H1 (cell line): ENCODE measurements at regions not wholly inside any gene's neighbourhood (a gene's known extent, or its start where the extent isn't known, plus 50 kb on each side); places are given as distances from the start of the nearest gene placed in this dataset.

Source experiments
- CTCF ChIA-PET: fragments of 300-600 bp; sonication (Branson Sonifier 250); formaldehyde crosslinking; loops from one replicate; lab custom pipeline; 2021; ENCODE audit not compliant: partially characterized antibody; lab: Charles Lee
- POLR2A ChIA-PET: fragments of 300-600 bp; sonication (Branson Sonifier 250); formaldehyde crosslinking; loops from one replicate; lab custom pipeline; 2021; ENCODE audit warnings: inconsistent platforms; ENCODE audit not compliant: partially characterized antibody; lab: Charles Lee
- DNase-seq, 2 experiments: peaks; one replicate each; pipeline versions ENCODE4 v3.0.0 to v3.0.0-alpha.2; 2010 to 2022; ENCODE audit warnings: low spot score in 2 of 2, low read depth in 1 of 2, mixed read lengths in 1 of 2
- FAIRE-seq: peaks from 2 replicates; lab custom pipeline; 2011; peaks lifted over from hg19 to GRCh38; lab: Jason Lieb, UNC
- H2AFZ ChIP-seq: 2 replicates; pipeline ENCODE4 v1.8.1; 2012; ENCODE audit warnings: low read length, inconsistent platforms
- H2AK5ac ChIP-seq: 2 replicates; pipeline ENCODE4 v1.6.1; 2013; ENCODE audit warnings: low read depth, low read length
- H2BK120ac ChIP-seq: replicated peaks from 2 replicates; pipeline ENCODE3; 2013; ENCODE audit warnings: low read depth, low read length, inconsistent platforms
- H2BK12ac ChIP-seq: 2 replicates; pipeline ENCODE4 v1.6.1; 2013; ENCODE audit warnings: low read depth, low read length
- H2BK15ac ChIP-seq: 2 replicates; pipeline ENCODE4 v1.6.1; 2013; ENCODE audit warnings: low read length
- H2BK20ac ChIP-seq: 2 replicates; pipeline ENCODE4 v1.6.1; 2013; ENCODE audit warnings: low read length
- H2BK5ac ChIP-seq: 2 replicates; pipeline ENCODE4 v1.6.1; 2013; ENCODE audit warnings: low read depth, low read length
- H3K14ac ChIP-seq: 2 replicates; pipeline ENCODE4 v1.6.1; 2013; ENCODE audit warnings: inconsistent platforms; ENCODE audit not compliant: insufficient read length
- H3K18ac ChIP-seq: 2 replicates; pipeline ENCODE4 v1.6.1; 2013; ENCODE audit warnings: low read length; ENCODE audit errors: extremely low read depth
- H3K23ac ChIP-seq: 2 replicates; pipeline ENCODE4 v1.6.1; 2013; ENCODE audit warnings: inconsistent platforms; ENCODE audit not compliant: insufficient read length
- H3K23me2 ChIP-seq: 2 replicates; pipeline ENCODE4 v1.6.1; 2013; ENCODE audit warnings: low read depth, low read length
- H3K27ac ChIP-seq: 2 replicates; pipeline ENCODE4 v1.6.1; 2011; ENCODE audit warnings: low read depth, low read length, inconsistent platforms
- H3K27me3 ChIP-seq, 4 experiments: replicated peaks in 1 of 4; 1 replicate in 1 of 4; 2 replicates in 3 of 4; pipeline versions ENCODE4 v1.6.1 to v1.8.1; 2011 to 2013; ENCODE audit warnings: low read length in 3 of 4, mild to moderate bottlenecking in 3 of 4, inconsistent platforms in 2 of 4, mixed read lengths in 2 of 4, moderate library complexity in 1 of 4; ENCODE audit not compliant: control insufficient read depth in 3 of 4, insufficient read depth in 3 of 4; ENCODE audit errors: extremely low read depth in 1 of 4
- H3K36me3 ChIP-seq, 4 experiments: 2 replicates each; pipeline versions ENCODE4 v1.6.1 to v1.8.1; 2011 to 2013; ENCODE audit warnings: mild to moderate bottlenecking in 4 of 4, low read length in 3 of 4, moderate library complexity in 2 of 4, control low read depth in 1 of 4, inconsistent platforms in 1 of 4; ENCODE audit not compliant: insufficient read depth in 4 of 4, control insufficient read depth in 2 of 4
- H3K4ac ChIP-seq: replicated peaks from 2 replicates; pipeline ENCODE3; 2013; ENCODE audit warnings: low read length, low read depth, mixed read lengths, inconsistent platforms; ENCODE audit not compliant: insufficient read length
- H3K4me1 ChIP-seq, 4 experiments: replicated peaks in 1 of 4; 1 replicate in 1 of 4; 2 replicates in 3 of 4; pipeline versions ENCODE4 v1.6.1 to v1.8.1; 2011 to 2013; ENCODE audit warnings: low read length in 3 of 4, inconsistent platforms in 2 of 4, mixed read lengths in 1 of 4; ENCODE audit not compliant: insufficient read depth in 4 of 4, control insufficient read depth in 3 of 4
- H3K4me2 ChIP-seq, 2 experiments: 2 replicates each; pipeline versions ENCODE4 v1.6.1 to v1.8.1; 2011 to 2013; ENCODE audit warnings: low read depth in 2 of 2, low read length in 2 of 2, control low read depth in 1 of 2, inconsistent platforms in 1 of 2, mild to moderate bottlenecking in 1 of 2; ENCODE audit not compliant: insufficient read depth in 1 of 2
- H3K4me3 ChIP-seq, 4 experiments: fragments of 200-600, 300-600 bp in 1 of 4; sonication (generic), shearing (Covaris generic), sonication (Bioruptor Twin) in 1 of 4; 2 replicates each; pipeline versions ENCODE4 v1.5.1 to v1.8.1; 2011 to 2016; ENCODE audit warnings: low read length in 4 of 4, low read depth in 3 of 4, control low read depth in 2 of 4, inconsistent platforms in 2 of 4, mild to moderate bottlenecking in 2 of 4, mixed read lengths in 1 of 4, moderate library complexity in 1 of 4; ENCODE audit not compliant: insufficient read depth in 2 of 4; ENCODE audit errors: extremely low read depth in 1 of 4
- H3K56ac ChIP-seq: replicated peaks from 2 replicates; pipeline ENCODE3; 2013; ENCODE audit warnings: low read depth, mild to moderate bottlenecking, mixed read lengths, low read length, inconsistent platforms; ENCODE audit not compliant: insufficient read length
- H3K79me1 ChIP-seq: 2 replicates; pipeline ENCODE4 v1.6.1; 2013; ENCODE audit warnings: low read depth, low read length, control low read depth
- H3K79me2 ChIP-seq, 2 experiments: 2 replicates each; pipeline versions ENCODE4 v1.6.1 to v1.8.1; 2012 to 2013; ENCODE audit warnings: low read length in 2 of 2, mild to moderate bottlenecking in 2 of 2, inconsistent platforms in 1 of 2; ENCODE audit not compliant: insufficient read depth in 2 of 2, control insufficient read depth in 1 of 2
- H3K9ac ChIP-seq, 4 experiments: replicated peaks in 1 of 4; 1 replicate in 1 of 4; 2 replicates in 3 of 4; pipeline versions ENCODE4 v1.6.1 to v1.8.1; 2011 to 2013; ENCODE audit warnings: low read depth in 3 of 4, low read length in 3 of 4, control low read depth in 2 of 4, mild to moderate bottlenecking in 2 of 4, moderate library complexity in 2 of 4, inconsistent platforms in 1 of 4; ENCODE audit errors: extremely low read depth in 1 of 4
- H3K9me3 ChIP-seq, 2 experiments: 2 replicates each; pipeline versions ENCODE4 v1.6.1 to v1.8.1; 2012 to 2013; ENCODE audit warnings: mild to moderate bottlenecking in 2 of 2, moderate library complexity in 2 of 2, control low read depth in 1 of 2, inconsistent platforms in 1 of 2, low read depth in 1 of 2, low read length in 1 of 2, mixed read lengths in 1 of 2; ENCODE audit not compliant: insufficient read depth in 2 of 2
- H4K20me1 ChIP-seq, 2 experiments: replicated peaks in 1 of 2; 2 replicates each; pipeline versions ENCODE3 to v1.8.1; 2011 to 2013; ENCODE audit warnings: inconsistent platforms in 2 of 2, low read length in 2 of 2, mild to moderate bottlenecking in 1 of 2; ENCODE audit not compliant: insufficient read depth in 2 of 2, control insufficient read depth in 1 of 2
- H4K5ac ChIP-seq: 2 replicates; pipeline ENCODE4 v1.6.1; 2013; ENCODE audit warnings: low read length, low read depth, mixed read lengths, inconsistent platforms; ENCODE audit not compliant: insufficient read length
- H4K8ac ChIP-seq: 2 replicates; pipeline ENCODE4 v1.8.0; 2013; ENCODE audit warnings: mild to moderate bottlenecking, moderate library complexity, low read length, inconsistent platforms; ENCODE audit not compliant: insufficient read depth; ENCODE audit errors: extremely low read depth
- H4K91ac ChIP-seq: replicated peaks from 2 replicates; pipeline ENCODE3; 2013; ENCODE audit warnings: low read length, mixed read lengths, inconsistent platforms; ENCODE audit not compliant: insufficient read length
- BCL11A ChIP-seq, 2 experiments: IDR thresholded peaks; one replicate each; pipeline ENCODE4 v1.6.1; 2011; ENCODE audit warnings: low read depth in 2 of 2, low read length in 2 of 2, mild to moderate bottlenecking in 2 of 2
- CBX5 ChIP-seq: fragments of 300-800, 300-1000 bp; sonication (generic); IDR thresholded peaks from 2 replicates; pipeline ENCODE4 v1.7.1; 2016; ENCODE audit warnings: antibody characterized with exemption, low read length, low read depth
- CEBPB ChIP-seq: IDR thresholded peaks from 2 replicates; pipeline ENCODE4 v1.6.1; 2012; ENCODE audit warnings: low read depth, low read length
- CTBP2 ChIP-seq: IDR thresholded peaks from 2 replicates; pipeline ENCODE4 v1.7.0; 2011; ENCODE audit warnings: borderline replicate concordance, mild to moderate bottlenecking, moderate library complexity, mixed read lengths, low read length; ENCODE audit not compliant: insufficient read depth, insufficient read length
- CTCF ChIP-seq, 3 experiments: IDR thresholded peaks; 1 replicate in 2 of 3; 2 replicates in 1 of 3; pipeline versions ENCODE4 v1.5.1 to v1.6.1; 2011; ENCODE audit warnings: low read length in 3 of 3, mild to moderate bottlenecking in 3 of 3, inconsistent platforms in 2 of 3, low read depth in 1 of 3, moderate library complexity in 1 of 3; ENCODE audit not compliant: insufficient read depth in 1 of 3; ENCODE audit errors: control extremely low read depth in 1 of 3
- EGR1 ChIP-seq: IDR thresholded peaks from 2 replicates; pipeline ENCODE4 v1.6.1; 2011; ENCODE audit warnings: low read depth, low read length, borderline replicate concordance
- EZH2 ChIP-seq: fragments of 200-600 bp; sonication (generic); IDR thresholded peaks from 2 replicates; pipeline ENCODE4 v1.7.1; 2012; ENCODE audit warnings: low read depth, mild to moderate bottlenecking, moderate library complexity, low read length, inconsistent platforms; ENCODE audit not compliant: severe bottlenecking
- MAX ChIP-seq: IDR thresholded peaks from 2 replicates; pipeline ENCODE4 v1.6.1; 2012; ENCODE audit warnings: inconsistent platforms
- SIX5 ChIP-seq: IDR thresholded peaks from 2 replicates; pipeline ENCODE4 v1.6.1; 2011; ENCODE audit warnings: mild to moderate bottlenecking, low read depth, low read length
- SUZ12 ChIP-seq: fragments of 200-600 bp; sonication (generic); IDR thresholded peaks from 2 replicates; pipeline ENCODE4 v1.6.1; 2012; ENCODE audit warnings: mild to moderate bottlenecking, inconsistent platforms, low read length, moderate library complexity, mixed read lengths
- TBP ChIP-seq: IDR thresholded peaks from 2 replicates; pipeline ENCODE4 v1.6.1; 2011; ENCODE audit warnings: low read depth, low read length, improper control_type of control experiment
- WGBS, 2 experiments: shearing (Covaris generic) in 1 of 2; methylation state at CpG; one replicate each; pipeline versions ENCODE4 v1.1.6 to v1.1.7; 2013 to 2015; ENCODE audit warnings: low lambda C conversion rate in 2 of 2, mixed read lengths in 2 of 2, inconsistent platforms in 1 of 2, low coverage in 1 of 2, missing lambda C conversion rate in 1 of 2; ENCODE audit not compliant: insufficient replicate concordance in 2 of 2, insufficient coverage in 1 of 2, insufficient read length in 1 of 2; ENCODE audit errors: extremely low coverage in 1 of 2, missing lambda C conversion rate in 1 of 2; 5-methylcytosine and 5-hydroxymethylcytosine counted together

- Histone ChIP-seq H2BK15ac (peak overlapping the region; percentile 95; the same call in 1 of the 2 replicates), H3K4me2 (no peak overlapping the region), H3K36me3 (no peaks in the 10 kb centered on the region), H3K18ac (no peak overlapping the region), H3K79me1 (no peaks in the 10 kb centered on the region), H4K20me1 (no peaks in the 10 kb centered on the region), H3K14ac (no peak overlapping the region), H2BK12ac (peak overlapping the region; percentile 84; the same call in 1 of the 2 replicates), H3K4me3 (no peak overlapping the region), H4K8ac (peak overlapping the region; percentile 36; the same call in 1 of the 2 replicates), H3K27ac (no peak overlapping the region), H3K56ac (no peak overlapping the region), H2BK5ac (no peak overlapping the region), H3K27me3 (no peaks in the 10 kb centered on the region; a peak in 2 of 7 replicates), H3K9me3 (no peaks in the 10 kb centered on the region), H3K4me1 (peaks cover 0 to 7% (median 4%) of the 10 kb centered on the region in 4 experiments; a peak in 3 of 7 replicates), H2BK120ac (no peak overlapping the region), H2AK5ac (0 out of 2 replicates have a peak overlapping the region, but pooled peaks have one; percentile 61), H3K79me2 (no peaks in the 10 kb centered on the region), H2AFZ (no peak overlapping the region), H2BK20ac (no peak overlapping the region), H3K23me2 (no peaks in the 10 kb centered on the region), H3K23ac (no peak overlapping the region), H4K91ac (peak overlapping the region; percentile 6), H3K4ac (no peak overlapping the region), H4K5ac (no peak overlapping the region), H3K9ac (no peak overlapping the region)
- ChIA-PET POLR2A (no interaction called here), CTCF (interaction anchor here (0.6 to 3.8 kb wide), 6 partner anchors 10 to 152 kb away, joined by 3 to 23 read pairs (median 4); no protein-coding TSS in a partner anchor)
- DNase-seq (no peak), FAIRE-seq (no peak)
- WGBS, 2 experiments = 86% methylated on average over 7 of the region's 7 CpGs; no CpG with 5 or more reads in 1 of the 2 experiments
- TF ChIP-seq BCL11A (IDR thresholded peaks at IDR 0.05; ENCODE audit: low read depth in 2 of 2, low read length in 2 of 2) (no peak), MAX (no peak), SIX5 (no peak), CTCF (IDR thresholded peaks at IDR 0.05; ENCODE audit: control extremely low read depth in 1 of 3, insufficient read depth in 1 of 3, low read depth in 1 of 3, low read length in 3 of 3) (no peak), CBX5 (no peak), TBP (no peak), CTBP2 (no peak), SUZ12 (no peak), EZH2 (no peak), EGR1 (no peak), CEBPB (no peak)
Observed at GRCh38 chr16:87199901-87200300, 117.3 kb downstream of the C16orf95 start.
